ENCODE measurements at regions not wholly inside any gene's neighbourhood (a gene's known extent, or its start where the extent isn't known, plus 50 kb on each side); places are given as distances from the start of the nearest gene placed in this dataset.

DNA sequence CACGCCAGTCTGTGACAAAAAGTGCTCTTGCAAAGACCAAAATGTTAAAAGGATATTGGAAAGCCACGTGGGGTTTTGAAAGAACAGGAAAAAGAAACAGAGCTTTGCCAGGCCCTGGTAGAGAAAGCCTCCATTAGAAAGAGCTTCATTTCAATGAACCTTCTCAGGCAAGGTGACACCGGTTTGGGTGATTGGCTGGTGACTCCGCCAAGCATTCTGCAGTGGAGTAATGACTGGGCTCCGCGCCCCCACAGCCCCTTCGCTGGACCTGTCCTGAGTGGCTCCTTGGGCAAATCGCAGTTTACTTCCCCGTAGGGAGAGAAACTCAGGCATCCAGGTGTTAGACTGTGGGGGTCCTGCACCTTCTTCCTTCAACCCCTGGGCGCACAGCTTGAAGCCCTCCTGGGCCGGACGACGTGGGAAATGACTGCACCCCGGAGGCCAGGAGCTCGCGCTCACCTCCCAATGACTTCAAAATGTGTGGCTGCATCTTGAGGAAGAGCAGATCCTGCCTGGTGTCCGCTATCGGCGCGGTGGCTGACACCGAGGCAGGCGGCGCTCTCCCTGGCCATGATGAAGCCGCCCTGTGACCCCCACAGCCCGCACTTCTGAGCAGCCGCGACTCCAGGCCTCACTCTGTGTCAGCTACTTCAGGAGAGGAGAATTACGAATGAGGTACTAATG, 444.6 kb upstream of the SGCG start:
- H3K4me1 ChIP-seq (ENCODE audit: control insufficient read depth, insufficient read depth, low read length): no peaks in the 10 kb centered on the region
- Mint-ChIP-seq H3K27ac (peak overlapping the region; percentile 72), H3K9me3 (no peaks in the 10 kb centered on the region), H3K27me3 (ENCODE audit: insufficient read depth) (no peaks in the 10 kb centered on the region), H3K4me3 (peak overlapping the region; percentile 46), H3K4me1 (peaks cover 15% of the 10 kb centered on the region), H3K36me3 (ENCODE audit: low read depth) (no peaks in the 10 kb centered on the region)
- DNase-seq: peak; percentile 71
- WGBS, 2 experiments (ENCODE audit: insufficient coverage in 1 of 2, insufficient read length in 1 of 2): 92 to 96% methylated on average over 22 to 28 of the region's 28 CpGs
- H3K9me3 ChIP-seq (ENCODE audit: control insufficient read depth, low read length): no peaks in the 10 kb centered on the region
- TF ChIP-seq, protein P1, sequence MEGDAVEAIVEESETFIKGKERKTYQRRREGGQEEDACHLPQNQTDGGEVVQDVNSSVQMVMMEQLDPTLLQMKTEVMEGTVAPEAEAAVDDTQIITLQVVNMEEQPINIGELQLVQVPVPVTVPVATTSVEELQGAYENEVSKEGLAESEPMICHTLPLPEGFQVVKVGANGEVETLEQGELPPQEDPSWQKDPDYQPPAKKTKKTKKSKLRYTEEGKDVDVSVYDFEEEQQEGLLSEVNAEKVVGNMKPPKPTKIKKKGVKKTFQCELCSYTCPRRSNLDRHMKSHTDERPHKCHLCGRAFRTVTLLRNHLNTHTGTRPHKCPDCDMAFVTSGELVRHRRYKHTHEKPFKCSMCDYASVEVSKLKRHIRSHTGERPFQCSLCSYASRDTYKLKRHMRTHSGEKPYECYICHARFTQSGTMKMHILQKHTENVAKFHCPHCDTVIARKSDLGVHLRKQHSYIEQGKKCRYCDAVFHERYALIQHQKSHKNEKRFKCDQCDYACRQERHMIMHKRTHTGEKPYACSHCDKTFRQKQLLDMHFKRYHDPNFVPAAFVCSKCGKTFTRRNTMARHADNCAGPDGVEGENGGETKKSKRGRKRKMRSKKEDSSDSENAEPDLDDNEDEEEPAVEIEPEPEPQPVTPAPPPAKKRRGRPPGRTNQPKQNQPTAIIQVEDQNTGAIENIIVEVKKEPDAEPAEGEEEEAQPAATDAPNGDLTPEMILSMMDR (conservative IDR thresholded peaks at IDR 0.05): no peak
- no peaks in the 10 kb centered on the region for H3K27me3 ChIP-seq (ENCODE audit: control insufficient read depth, insufficient read depth, low read length, poor library complexity, severe bottlenecking)
- no peaks in the 10 kb centered on the region for H3K36me3 ChIP-seq (ENCODE audit: control insufficient read depth, insufficient read depth, low read length)
- H3K27ac ChIP-seq (ENCODE audit: low read depth, low read length): no peak overlapping the region
- no peak overlapping the region for H3K4me3 ChIP-seq (ENCODE audit: low read length)
- H3K9ac ChIP-seq (ENCODE audit: extremely low read depth, low read length, poor library complexity, severe bottlenecking): no peak overlapping the region

DNA sequence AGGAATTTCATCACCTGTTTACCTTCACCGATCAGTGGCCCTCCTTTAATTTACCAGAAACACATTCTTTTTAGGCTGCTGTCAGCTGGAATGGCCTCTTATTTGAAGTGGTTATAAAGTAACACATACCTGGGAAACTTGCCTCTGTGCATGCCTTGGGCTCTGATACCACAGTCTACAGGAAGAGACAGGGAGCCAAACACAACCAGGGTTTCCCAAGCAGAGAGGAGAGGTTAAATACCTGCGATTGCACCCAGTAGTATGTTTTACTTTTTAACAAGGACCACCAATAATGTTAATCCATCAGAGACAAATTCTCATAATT, 444.0 kb upstream of the SGCG start:
- Mint-ChIP-seq H3K4me1 (peaks cover 15% of the 10 kb centered on the region), H3K27me3 (ENCODE audit: insufficient read depth) (no peaks in the 10 kb centered on the region), H3K27ac (peak overlapping the region; percentile 72), H3K4me3 (peak overlapping the region; percentile 46), H3K36me3 (ENCODE audit: low read depth) (no peaks in the 10 kb centered on the region), H3K9me3 (no peaks in the 10 kb centered on the region)
- no peaks in the 10 kb centered on the region for H3K36me3 ChIP-seq (ENCODE audit: control insufficient read depth, insufficient read depth, low read length)
- TF ChIP-seq, protein P1 (conservative IDR thresholded peaks at IDR 0.05): no peak
- H3K4me1 ChIP-seq (ENCODE audit: control insufficient read depth, insufficient read depth, low read length): no peaks in the 10 kb centered on the region
- WGBS, 2 experiments (ENCODE audit: insufficient coverage in 1 of 2, insufficient read length in 1 of 2): 95 to 100% methylated on average over 1 to 2 of the region's 2 CpGs
- H3K27me3 ChIP-seq (ENCODE audit: control insufficient read depth, insufficient read depth, low read length, poor library complexity, severe bottlenecking): no peaks in the 10 kb centered on the region
- H3K27ac ChIP-seq (ENCODE audit: low read depth, low read length): no peak overlapping the region
- DNase-seq: no peak
- no peak overlapping the region for H3K4me3 ChIP-seq (ENCODE audit: low read length)
- no peak overlapping the region for H3K9ac ChIP-seq (ENCODE audit: extremely low read depth, low read length, poor library complexity, severe bottlenecking)
- no peaks in the 10 kb centered on the region for H3K9me3 ChIP-seq (ENCODE audit: control insufficient read depth, low read length)

DNA sequence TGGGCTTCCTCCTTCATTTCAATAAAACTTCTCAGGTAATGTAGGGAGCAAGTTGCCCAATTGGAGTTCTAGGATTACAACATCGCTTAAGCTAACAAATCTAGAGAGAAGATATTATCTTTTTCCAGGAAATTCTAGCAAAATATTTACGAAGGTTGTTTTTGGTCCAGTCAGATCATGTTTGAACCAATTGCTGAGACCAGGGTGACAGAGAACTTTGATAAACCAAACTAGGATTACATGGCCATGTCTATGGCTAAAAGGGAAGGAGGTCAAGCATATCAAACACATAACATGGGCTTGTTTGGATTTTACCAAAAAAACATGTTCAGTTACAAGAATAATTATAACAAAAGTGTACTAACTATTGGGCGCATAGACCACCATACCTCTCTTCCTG, 442.4 kb upstream of the SGCG start:
- Mint-ChIP-seq H3K27ac (no peak overlapping the region), H3K4me1 (peaks cover 15% of the 10 kb centered on the region), H3K36me3 (ENCODE audit: low read depth) (no peaks in the 10 kb centered on the region), H3K9me3 (no peaks in the 10 kb centered on the region), H3K4me3 (no peak overlapping the region), H3K27me3 (ENCODE audit: insufficient read depth) (no peaks in the 10 kb centered on the region)
- WGBS, 2 experiments (ENCODE audit: insufficient coverage in 1 of 2, insufficient read length in 1 of 2): 92 to 100% methylated on average over 1 to 3 of the region's 3 CpGs
- TF ChIP-seq, protein P1 (conservative IDR thresholded peaks at IDR 0.05): no peak
- Histone ChIP-seq H3K4me1 (ENCODE audit: control insufficient read depth, insufficient read depth, low read length) (no peaks in the 10 kb centered on the region), H3K27ac (ENCODE audit: low read depth, low read length) (no peak overlapping the region), H3K4me3 (ENCODE audit: low read length) (no peak overlapping the region), H3K9me3 (ENCODE audit: control insufficient read depth, low read length) (no peaks in the 10 kb centered on the region), H3K36me3 (ENCODE audit: control insufficient read depth, insufficient read depth, low read length) (no peaks in the 10 kb centered on the region), H3K9ac (ENCODE audit: extremely low read depth, low read length, poor library complexity, severe bottlenecking) (no peak overlapping the region), H3K27me3 (ENCODE audit: control insufficient read depth, insufficient read depth, low read length, poor library complexity, severe bottlenecking) (no peaks in the 10 kb centered on the region)
- DNase-seq: no peak
